ENCODE measurements at regions not wholly inside any gene's neighbourhood (a gene's known extent, or its start where the extent isn't known, plus 50 kb on each side); places are given as distances from the start of the nearest gene placed in this dataset.

DNA sequence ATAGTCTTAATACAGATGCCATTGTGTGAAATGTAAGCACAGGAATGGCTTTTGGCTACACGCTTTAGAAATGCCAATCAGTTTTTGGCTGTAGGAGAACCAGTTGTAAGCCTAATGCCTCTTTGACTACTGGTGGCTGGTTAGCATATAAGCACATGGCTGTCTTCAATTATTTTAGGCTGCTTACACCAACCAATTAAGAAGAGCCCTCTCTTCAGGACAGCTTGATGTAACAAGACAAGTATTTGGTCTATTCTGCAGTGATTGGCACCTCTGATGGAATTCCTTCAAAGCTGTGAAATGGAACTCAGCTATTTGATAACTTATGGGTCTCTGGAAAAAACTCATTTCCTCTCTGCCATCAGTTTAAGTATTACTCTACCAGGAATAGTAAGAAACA is 680.1 kb upstream of the FSHR start:
- H3K4me3 Mint-ChIP-seq, result no peak overlapping the region
- ATAC-seq (ENCODE audit: low read depth) (no peak), DNase-seq (ENCODE audit: low spot score in 2 of 2) (no peak)
- H3K9me3 Mint-ChIP-seq, result peaks cover 1% of the 10 kb centered on the region
- no peak overlapping the region for H3K27ac Mint-ChIP-seq
- no peaks in the 10 kb centered on the region for H3K36me3 Mint-ChIP-seq
- no peaks in the 10 kb centered on the region for H3K4me1 Mint-ChIP-seq
- no peaks in the 10 kb centered on the region for H3K27me3 Mint-ChIP-seq

DNA sequence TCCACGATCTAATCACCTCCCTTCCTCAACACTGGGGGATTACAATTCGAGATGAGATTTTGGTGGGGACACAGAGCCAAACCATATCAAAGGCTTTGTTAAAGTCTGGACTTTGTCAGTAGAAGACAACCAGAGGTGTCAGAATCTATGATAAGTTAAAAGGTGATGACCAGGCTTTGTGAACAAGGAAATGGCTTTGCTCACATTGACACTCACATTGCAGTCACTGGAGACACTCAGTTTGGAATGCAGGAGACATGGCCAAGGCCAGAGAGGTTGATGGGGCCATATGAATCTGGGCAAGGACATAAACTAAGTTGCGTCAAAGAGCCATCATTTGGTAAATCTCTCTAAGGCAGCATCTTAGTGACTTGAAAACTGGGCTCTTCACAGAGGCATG is 678.2 kb upstream of the FSHR start:
- Mint-ChIP-seq H3K27ac (no peak overlapping the region), H3K27me3 (no peaks in the 10 kb centered on the region), H3K9me3 (peaks cover 1% of the 10 kb centered on the region), H3K4me3 (no peak overlapping the region), H3K4me1 (no peaks in the 10 kb centered on the region), H3K36me3 (no peaks in the 10 kb centered on the region)
- no peak for DNase-seq (ENCODE audit: low spot score in 2 of 2)
- no peak for ATAC-seq (ENCODE audit: low read depth)

GRCh38 chr2:49831698-49832367 is 677.5 kb upstream of the FSHR start:
- no peaks in the 10 kb centered on the region for H3K36me3 Mint-ChIP-seq
- DNase-seq (ENCODE audit: low spot score in 2 of 2), result no peak
- peaks cover 2% of the 10 kb centered on the region for H3K9me3 Mint-ChIP-seq

DNA sequence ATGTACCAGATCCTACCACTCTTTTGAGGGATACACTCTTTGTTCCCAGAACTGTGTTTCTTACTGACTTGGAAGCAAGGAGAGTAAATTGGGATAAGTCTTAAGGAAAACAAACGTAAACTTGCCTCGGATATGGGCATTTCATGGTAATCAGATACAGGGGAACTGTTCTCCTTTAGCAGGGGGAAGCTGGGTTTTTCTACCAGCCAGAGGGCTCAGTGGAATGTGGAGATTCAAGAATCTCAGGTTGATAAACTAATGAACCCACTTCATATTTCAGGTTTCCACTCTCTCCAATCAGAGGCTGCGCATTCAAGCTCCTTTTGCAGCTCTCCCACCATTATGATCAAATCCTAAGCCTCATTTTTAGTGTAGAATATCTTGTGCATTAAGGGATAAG is 676.5 kb upstream of the FSHR start:
- Mint-ChIP-seq H3K9me3 (peaks cover 6% of the 10 kb centered on the region), H3K27me3 (no peaks in the 10 kb centered on the region), H3K4me1 (no peaks in the 10 kb centered on the region), H3K4me3 (no peak overlapping the region), H3K36me3 (no peaks in the 10 kb centered on the region), H3K27ac (no peak overlapping the region)
- ATAC-seq (ENCODE audit: low read depth), result no peak
- DNase-seq (ENCODE audit: low spot score in 2 of 2), result no peak

More at GRCh38 chr2:49831698-49832367, 677.5 kb upstream of the FSHR start:
- ATAC-seq (ENCODE audit: low read depth), result no peak
- Mint-ChIP-seq H3K27me3 (no peaks in the 10 kb centered on the region), H3K27ac (no peak overlapping the region), H3K4me1 (no peaks in the 10 kb centered on the region), H3K4me3 (no peak overlapping the region)

DNA sequence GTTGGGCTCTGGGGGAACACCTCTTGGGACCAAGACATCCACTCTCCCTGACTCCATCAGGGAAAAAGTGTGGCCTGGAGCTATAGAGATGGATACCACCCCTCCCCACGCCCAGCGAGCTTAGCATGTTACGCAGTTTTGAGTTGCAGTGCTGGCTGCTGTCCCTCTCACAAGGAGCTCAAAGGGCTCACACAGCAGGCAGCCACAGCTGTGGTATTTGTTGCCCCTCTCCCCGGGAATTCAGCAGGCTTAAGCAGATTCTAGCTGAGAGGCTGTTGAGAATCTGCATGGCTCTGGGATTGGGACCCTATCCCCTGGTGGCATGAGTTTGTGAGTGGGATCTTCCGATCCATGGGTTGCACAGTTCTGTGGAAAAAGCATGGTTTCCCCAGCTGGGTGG is 673.1 kb upstream of the FSHR start:
- H3K9me3 Mint-ChIP-seq, result peaks cover 16% of the 10 kb centered on the region
- no peaks in the 10 kb centered on the region for H3K27me3 Mint-ChIP-seq
- no peaks in the 10 kb centered on the region for H3K4me1 Mint-ChIP-seq
- no peak overlapping the region for H3K27ac Mint-ChIP-seq
- no peaks in the 10 kb centered on the region for H3K36me3 Mint-ChIP-seq
- ATAC-seq (ENCODE audit: low read depth), result no peak
- no peak for DNase-seq (ENCODE audit: low spot score in 2 of 2)
- H3K4me3 Mint-ChIP-seq, result no peak overlapping the region

GRCh38 chr2:49813208-49813607 is 658.9 kb upstream of the FSHR start:
- DNase-seq (ENCODE audit: low spot score in 2 of 2), result no peak
- ATAC-seq (ENCODE audit: low read depth), result no peak
- Mint-ChIP-seq H3K36me3 (no peaks in the 10 kb centered on the region), H3K27me3 (no peaks in the 10 kb centered on the region), H3K4me1 (no peaks in the 10 kb centered on the region), H3K4me3 (no peak overlapping the region), H3K27ac (no peak overlapping the region), H3K9me3 (no peaks in the 10 kb centered on the region)

DNA sequence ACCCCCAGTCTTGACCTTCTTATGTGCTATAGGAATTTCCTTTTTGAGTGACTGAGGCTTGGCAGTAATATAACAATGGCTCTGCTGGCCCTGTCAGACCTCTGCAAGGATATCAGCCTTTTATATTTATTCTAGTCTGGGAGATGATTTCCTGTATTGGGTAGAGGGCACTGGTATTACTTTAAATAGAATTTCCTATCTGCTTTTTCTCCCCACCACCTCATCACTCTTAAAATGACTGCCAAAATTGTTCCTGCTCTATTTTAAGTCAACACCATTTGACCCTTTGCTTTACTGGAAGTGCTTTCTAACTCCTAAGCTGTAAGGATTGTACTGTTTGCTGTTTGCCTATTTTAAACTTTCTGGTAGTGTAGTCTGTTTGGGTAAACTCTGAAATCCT is 658.4 kb upstream of the FSHR start:
- Mint-ChIP-seq H3K27me3 (no peaks in the 10 kb centered on the region), H3K4me1 (no peaks in the 10 kb centered on the region), H3K4me3 (no peak overlapping the region), H3K36me3 (no peaks in the 10 kb centered on the region), H3K9me3 (no peaks in the 10 kb centered on the region), H3K27ac (no peak overlapping the region)
- no peak for ATAC-seq (ENCODE audit: low read depth)
- DNase-seq (ENCODE audit: low spot score in 2 of 2), result no peak

DNA sequence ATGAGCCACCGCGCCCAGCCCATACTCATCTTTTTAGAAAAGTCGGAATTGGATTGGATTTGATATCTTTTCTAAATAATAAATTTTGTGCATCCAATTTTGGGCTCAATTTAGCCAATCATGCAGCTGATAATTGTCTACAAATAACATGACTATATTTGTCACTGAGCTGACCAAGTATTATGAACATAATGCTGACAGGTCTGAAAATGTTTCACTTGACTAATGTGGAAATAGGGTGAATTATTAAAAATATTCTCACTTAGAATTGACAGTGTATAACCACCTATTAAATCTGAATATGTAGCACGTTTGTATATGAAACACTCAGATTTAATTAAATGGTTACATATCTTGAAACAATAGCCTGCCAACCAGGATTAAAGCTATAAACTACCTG is 657.2 kb upstream of the FSHR start:
- Mint-ChIP-seq H3K36me3 (no peaks in the 10 kb centered on the region), H3K27me3 (no peaks in the 10 kb centered on the region), H3K4me1 (no peaks in the 10 kb centered on the region), H3K27ac (no peak overlapping the region), H3K9me3 (peaks cover under 1% of the 10 kb centered on the region), H3K4me3 (no peak overlapping the region)
- DNase-seq (ENCODE audit: low spot score in 2 of 2) (no peak), ATAC-seq (ENCODE audit: low read depth) (no peak)

- no peak overlapping the region for H3K4me3 Mint-ChIP-seq
- no peak overlapping the region for H3K27ac Mint-ChIP-seq
- no peaks in the 10 kb centered on the region for H3K27me3 Mint-ChIP-seq
- no peaks in the 10 kb centered on the region for H3K36me3 Mint-ChIP-seq
- H3K4me1 Mint-ChIP-seq, result no peaks in the 10 kb centered on the region
- ATAC-seq (ENCODE audit: low read depth) (no peak), DNase-seq (ENCODE audit: low spot score in 2 of 2) (no peak)
- peaks cover 2% of the 10 kb centered on the region for H3K9me3 Mint-ChIP-seq
Observed at GRCh38 chr2:49807689-49808088, 653.4 kb upstream of the FSHR start.

DNA sequence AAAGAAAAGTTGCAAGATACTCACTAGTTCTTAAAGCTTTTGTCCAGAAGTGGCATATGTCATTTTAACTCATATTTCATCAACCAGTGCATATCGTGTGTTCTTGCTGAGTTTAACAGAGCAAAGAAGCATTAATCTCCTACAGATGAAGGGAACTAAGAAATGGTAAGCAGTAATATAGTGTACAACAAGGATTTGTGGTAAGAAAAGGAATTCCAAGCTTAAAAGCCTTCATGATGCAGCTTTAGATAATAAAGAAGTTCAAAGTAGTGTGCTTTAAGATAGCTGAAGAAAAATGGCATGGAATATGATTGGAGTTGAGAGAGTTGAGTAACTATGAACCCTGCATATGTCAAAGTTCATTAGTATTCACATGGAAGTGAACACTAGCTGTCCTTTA is 649.8 kb upstream of the FSHR start:
- H3K9me3 Mint-ChIP-seq, result peaks cover 5% of the 10 kb centered on the region
- no peaks in the 10 kb centered on the region for H3K36me3 Mint-ChIP-seq
- no peak for DNase-seq (ENCODE audit: low spot score in 2 of 2)
- no peak overlapping the region for H3K27ac Mint-ChIP-seq
- H3K4me1 Mint-ChIP-seq, result no peaks in the 10 kb centered on the region
- ATAC-seq (ENCODE audit: low read depth), result no peak
- H3K4me3 Mint-ChIP-seq, result no peak overlapping the region
- H3K27me3 Mint-ChIP-seq, result no peaks in the 10 kb centered on the region

DNA sequence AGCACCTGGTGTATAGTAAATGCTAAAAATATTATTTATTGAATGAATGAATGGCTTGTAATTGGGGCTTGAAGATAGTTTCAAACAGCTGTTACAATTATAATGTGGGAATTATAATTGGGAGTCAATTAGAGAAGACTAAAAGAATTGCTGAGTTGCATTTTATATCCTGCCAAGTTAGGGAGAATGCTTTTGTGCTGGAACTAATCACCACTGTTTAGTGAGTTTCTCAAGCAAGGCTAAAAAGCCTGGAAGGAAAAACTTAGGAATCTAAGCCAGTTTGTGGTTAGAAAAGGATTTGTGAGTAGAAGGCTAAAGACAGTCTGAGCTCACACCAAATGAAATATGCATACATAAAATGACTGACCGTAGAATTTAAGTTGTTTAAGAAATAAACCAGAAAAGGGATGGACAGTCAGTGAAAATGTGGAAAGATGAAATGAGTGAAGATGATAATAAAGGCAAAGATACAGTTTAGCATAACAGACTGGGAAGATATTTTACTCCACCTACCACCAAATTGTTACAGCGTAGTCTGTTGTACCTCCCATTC is 647.7 kb upstream of the FSHR start:
- no peak overlapping the region for H3K4me3 Mint-ChIP-seq
- ATAC-seq (ENCODE audit: low read depth), result no peak
- peaks cover 7% of the 10 kb centered on the region for H3K9me3 Mint-ChIP-seq
- H3K27ac Mint-ChIP-seq, result no peak overlapping the region
- H3K27me3 Mint-ChIP-seq, result no peaks in the 10 kb centered on the region
- DNase-seq (ENCODE audit: low spot score in 2 of 2), result no peak
- no peaks in the 10 kb centered on the region for H3K4me1 Mint-ChIP-seq
- H3K36me3 Mint-ChIP-seq, result no peaks in the 10 kb centered on the region

- no peaks in the 10 kb centered on the region for H3K36me3 Mint-ChIP-seq
- H3K4me3 Mint-ChIP-seq, result no peak overlapping the region
- no peak overlapping the region for H3K27ac Mint-ChIP-seq
- DNase-seq (ENCODE audit: low spot score in 2 of 2) (no peak), ATAC-seq (ENCODE audit: low read depth) (no peak)
- H3K9me3 Mint-ChIP-seq, result peaks cover 6% of the 10 kb centered on the region
- no peaks in the 10 kb centered on the region for H3K27me3 Mint-ChIP-seq
- no peaks in the 10 kb centered on the region for H3K4me1 Mint-ChIP-seq
Observed at GRCh38 chr2:49798570-49798969, 644.3 kb upstream of the FSHR start.

GRCh38 chr2:49796266-49796665 is 642.0 kb upstream of the FSHR start:
- DNase-seq (ENCODE audit: low spot score in 2 of 2) (no peak), ATAC-seq (ENCODE audit: low read depth) (no peak)
- no peaks in the 10 kb centered on the region for H3K4me1 Mint-ChIP-seq
- H3K9me3 Mint-ChIP-seq, result peaks cover 6% of the 10 kb centered on the region
- no peak overlapping the region for H3K4me3 Mint-ChIP-seq
- H3K27me3 Mint-ChIP-seq, result no peaks in the 10 kb centered on the region
- no peak overlapping the region for H3K27ac Mint-ChIP-seq
- H3K36me3 Mint-ChIP-seq, result no peaks in the 10 kb centered on the region

DNA sequence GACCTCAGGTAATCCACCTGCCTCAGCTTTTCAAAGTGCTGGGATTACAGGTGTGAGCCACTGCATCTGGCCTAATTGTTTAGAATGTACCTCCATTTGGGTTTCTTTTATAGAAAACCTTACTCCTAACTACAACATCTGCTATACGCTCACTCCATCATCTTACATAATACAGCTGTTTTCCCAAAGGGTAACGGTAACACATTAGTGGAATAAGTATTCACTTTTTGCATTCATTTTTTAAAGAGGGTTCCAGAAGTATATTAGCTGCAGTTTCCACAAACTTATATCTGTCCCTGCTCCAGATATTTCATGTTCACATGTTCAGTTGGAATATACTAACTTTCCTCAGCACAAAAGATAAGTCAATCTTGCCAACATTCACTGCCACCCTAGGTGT is 640.1 kb upstream of the FSHR start:
- Mint-ChIP-seq H3K27ac (no peak overlapping the region), H3K36me3 (no peaks in the 10 kb centered on the region), H3K4me1 (no peaks in the 10 kb centered on the region), H3K9me3 (peaks cover 4% of the 10 kb centered on the region), H3K27me3 (no peaks in the 10 kb centered on the region), H3K4me3 (no peak overlapping the region)
- DNase-seq (ENCODE audit: low spot score in 2 of 2) (no peak), ATAC-seq (ENCODE audit: low read depth) (no peak)

DNA sequence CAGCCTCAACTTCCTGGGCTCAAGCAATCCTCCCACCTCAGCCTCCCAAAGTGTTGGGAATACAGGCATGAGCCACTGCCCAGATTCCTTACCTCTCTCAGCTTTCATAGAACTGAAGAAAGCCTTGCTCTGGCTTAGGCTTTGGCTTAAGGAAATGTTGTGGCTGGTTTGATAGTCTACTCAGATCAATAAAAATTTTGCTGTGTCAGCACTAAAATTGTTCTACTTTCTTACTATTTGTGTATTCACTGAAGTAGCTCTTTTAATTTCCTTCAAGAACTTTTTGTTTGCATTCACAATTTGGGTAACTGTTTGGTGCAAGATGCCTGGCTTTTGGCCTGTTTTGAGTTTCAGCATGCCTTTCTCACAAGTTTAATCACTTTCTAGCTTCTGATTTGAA is 634.0 kb upstream of the FSHR start:
- H3K27me3 Mint-ChIP-seq, result no peaks in the 10 kb centered on the region
- DNase-seq (ENCODE audit: low spot score in 2 of 2) (no peak), ATAC-seq (ENCODE audit: low read depth) (no peak)
- H3K9me3 Mint-ChIP-seq, result peaks cover 3% of the 10 kb centered on the region
- H3K4me1 Mint-ChIP-seq, result no peaks in the 10 kb centered on the region
- no peaks in the 10 kb centered on the region for H3K36me3 Mint-ChIP-seq
- H3K4me3 Mint-ChIP-seq, result no peak overlapping the region
- H3K27ac Mint-ChIP-seq, result no peak overlapping the region

Data from memory B cell (primary cell).